ENCODE measurements at regions not wholly inside any gene's neighbourhood (a gene's known extent, or its start where the extent isn't known, plus 50 kb on each side); places are given as distances from the start of the nearest gene placed in this dataset.

- TF ChIP-seq CTCF (IDR thresholded peaks at IDR 0.05) = no peak
- H3K4me1 ChIP-seq (ENCODE audit: control insufficient read depth, insufficient read depth, low read length) = peaks cover 34% of the 10 kb centered on the region
- Mint-ChIP-seq H3K4me3 (no peak overlapping the region), H3K27ac (no peak overlapping the region), H3K9me3 (no peaks in the 10 kb centered on the region), H3K27me3 (ENCODE audit: low read depth in 2 of 2) (no peaks in the 10 kb centered on the region), H3K4me1 (peaks cover 6 to 11% of the 10 kb centered on the region in 2 donors), H3K36me3 (no peaks in the 10 kb centered on the region)
- no peak overlapping the region for H3K4me3 ChIP-seq (ENCODE audit: low read length)
- ATAC-seq (no peak), DNase-seq (no peak)
- H3K27me3 ChIP-seq (ENCODE audit: control insufficient read depth, insufficient read depth, low read length) = no peaks in the 10 kb centered on the region
- no peaks in the 10 kb centered on the region for H3K36me3 ChIP-seq (ENCODE audit: control insufficient read depth, insufficient read depth, low read length)
- H3K27ac ChIP-seq (ENCODE audit: low read length) = no peak overlapping the region
- intact Hi-C loops (cut with micrococcal nuclease) = no loop called here
- peaks cover 6% of the 10 kb centered on the region for H3K9me3 ChIP-seq (ENCODE audit: control insufficient read depth, insufficient read depth, low read length)
- 94% methylated on average over 10 of the region's 10 CpGs for WGBS (ENCODE audit: insufficient coverage)
These were observed 53.9 kb upstream of the TAF1B start for GRCh38 chr2:9789371-9789770.

GRCh38 chr2:9790702-9791225, 52.5 kb upstream of the TAF1B start:
- H3K4me3 Mint-ChIP-seq = no peak overlapping the region
- no peaks in the 10 kb centered on the region for H3K36me3 Mint-ChIP-seq

GRCh38 chr2:9791711-9792110, 51.6 kb upstream of the TAF1B start:
- Mint-ChIP-seq H3K9me3 (no peaks in the 10 kb centered on the region), H3K4me1 (peaks cover 6 to 13% of the 10 kb centered on the region in 2 donors), H3K4me3 (no peak overlapping the region), H3K27ac (no peak overlapping the region), H3K27me3 (ENCODE audit: low read depth in 2 of 2) (no peaks in the 10 kb centered on the region), H3K36me3 (no peaks in the 10 kb centered on the region)
- Histone ChIP-seq H3K27ac (ENCODE audit: low read length) (no peak overlapping the region), H3K9me3 (ENCODE audit: control insufficient read depth, insufficient read depth, low read length) (peaks cover 6% of the 10 kb centered on the region), H3K4me1 (ENCODE audit: control insufficient read depth, insufficient read depth, low read length) (peaks cover 32% of the 10 kb centered on the region), H3K36me3 (ENCODE audit: control insufficient read depth, insufficient read depth, low read length) (no peaks in the 10 kb centered on the region), H3K27me3 (ENCODE audit: control insufficient read depth, insufficient read depth, low read length) (no peaks in the 10 kb centered on the region), H3K4me3 (ENCODE audit: low read length) (no peak overlapping the region)
- intact Hi-C loops (cut with micrococcal nuclease) = no loop called here
- ATAC-seq (no peak), DNase-seq (no peak)
- 82% methylated on average over 4 of the region's 4 CpGs for WGBS (ENCODE audit: insufficient coverage)
- TF ChIP-seq CTCF (IDR thresholded peaks at IDR 0.05) = no peak

More at GRCh38 chr2:9790702-9791225, 52.5 kb upstream of the TAF1B start:
- intact Hi-C loops (cut with micrococcal nuclease) = no loop called here
- Histone ChIP-seq H3K27ac (ENCODE audit: low read length) (no peak overlapping the region), H3K4me1 (ENCODE audit: control insufficient read depth, insufficient read depth, low read length) (peaks cover 36% of the 10 kb centered on the region), H3K4me3 (ENCODE audit: low read length) (no peak overlapping the region), H3K27me3 (ENCODE audit: control insufficient read depth, insufficient read depth, low read length) (no peaks in the 10 kb centered on the region), H3K9me3 (ENCODE audit: control insufficient read depth, insufficient read depth, low read length) (peaks cover 6% of the 10 kb centered on the region), H3K36me3 (ENCODE audit: control insufficient read depth, insufficient read depth, low read length) (no peaks in the 10 kb centered on the region)
- Mint-ChIP-seq H3K27me3 (ENCODE audit: low read depth in 2 of 2) (no peaks in the 10 kb centered on the region), H3K9me3 (no peaks in the 10 kb centered on the region), H3K27ac (no peak overlapping the region), H3K4me1 (peaks cover 6 to 13% of the 10 kb centered on the region in 2 donors)
- ATAC-seq (no peak), DNase-seq (no peak)
- TF ChIP-seq CTCF (IDR thresholded peaks at IDR 0.05) = no peak
- 98% methylated on average over 6 of the region's 8 CpGs for WGBS (ENCODE audit: insufficient coverage)
